Gastroesophageal sphincter (tissue), 3 donors: ENCODE measurements at regions not wholly inside any gene's neighbourhood (a gene's known extent, or its start where the extent isn't known, plus 50 kb on each side); places are given as distances from the start of the nearest gene placed in this dataset.

ENCODE experiments used
- CTCF ChIP-seq, 4 experiments: fragments of 200-600 bp in 2 of 4; fragments of 450-650 bp in 2 of 4; sonication (generic) in 1 of 4; IDR thresholded peaks; one replicate each; pipeline ENCODE4 v1.5.1; 2017 to 2019; ENCODE audit warnings: antibody characterized with exemption in 4 of 4, mild to moderate bottlenecking in 2 of 4, moderate library complexity in 2 of 4
- EP300 ChIP-seq: sonication (generic); formaldehyde crosslinking; IDR thresholded peaks from one replicate; pipeline ENCODE4 v1.6.1; 2017; ENCODE audit warnings: antibody characterized with exemption, mild to moderate bottlenecking
- POLR2A ChIP-seq, 2 donors: fragments of 450-650 bp; IDR thresholded peaks; one replicate each; pipeline ENCODE4 v1.6.1; 2017; ENCODE audit warnings: antibody characterized with exemption in 2 of 2, mild to moderate bottlenecking in 2 of 2, moderate library complexity in 1 of 2
- POLR2AphosphoS5 ChIP-seq: sonication (generic); formaldehyde crosslinking; IDR thresholded peaks from one replicate; pipeline ENCODE4 v1.6.1; 2017; ENCODE audit warnings: antibody characterized with exemption

- TF ChIP-seq CTCF (IDR thresholded peaks at IDR 0.05) (no peak), EP300 (no peak), POLR2A (IDR thresholded peaks at IDR 0.05) (no peak), POLR2AphosphoS5 (no peak)
Observed at GRCh38 chr16:9362604-9363003, 271.2 kb downstream of the HAPSTR1 start.
